ENCODE measurements at regions not wholly inside any gene's neighbourhood (a gene's known extent, or its start where the extent isn't known, plus 50 kb on each side); places are given as distances from the start of the nearest gene placed in this dataset.

DNA sequence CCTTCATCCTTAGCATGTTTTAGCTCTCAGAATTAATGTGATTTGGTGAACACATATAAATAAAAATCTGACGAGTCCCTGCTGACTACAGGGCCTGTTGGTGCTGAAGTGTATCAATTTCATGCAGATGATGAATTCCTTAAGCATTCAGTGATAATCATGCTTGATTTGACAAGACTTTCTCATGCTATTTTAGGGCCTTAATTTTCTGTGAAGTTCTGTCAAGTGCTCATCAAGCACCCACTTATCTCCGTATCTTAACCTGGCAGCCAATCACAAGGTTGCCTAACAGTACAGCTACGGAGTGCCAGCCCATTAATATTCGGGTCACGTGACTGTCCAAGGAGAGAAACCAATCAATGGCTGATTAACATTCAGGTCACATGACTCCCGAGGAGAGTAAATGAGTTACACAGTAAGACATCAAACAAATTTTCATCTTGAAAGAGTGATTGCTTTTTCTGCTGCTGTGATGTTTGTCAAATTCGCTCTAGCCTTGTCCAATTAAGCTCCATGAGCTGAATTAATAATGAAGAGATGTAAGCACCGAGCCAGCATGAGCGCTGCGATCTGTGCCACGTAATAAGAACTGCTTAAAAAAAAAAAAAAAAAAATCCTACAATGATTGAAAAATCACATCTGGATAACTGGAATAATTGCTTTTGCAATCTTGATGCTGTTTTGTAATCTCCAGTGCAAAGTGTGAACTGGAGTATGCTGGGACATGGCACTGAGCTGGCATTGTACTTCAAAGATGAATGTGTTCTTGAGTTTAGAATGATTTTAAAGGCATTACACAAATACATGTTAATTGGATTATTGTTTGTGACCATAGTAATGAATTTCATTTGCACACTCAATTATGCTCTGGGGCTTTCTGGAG lies 104.3 kb upstream of the SPATA31D4 start:
- no peak for TF ChIP-seq CTCF (conservative IDR thresholded peaks at IDR 0.05; ENCODE audit: low read depth, low read length)
- TF ChIP-seq EZH2 (IDR thresholded peaks at IDR 0.05; ENCODE audit: borderline replicate concordance, low read depth, low read length, poor library complexity, severe bottlenecking) = no peak
